Sigmoid colon (tissue), 4 donors: ENCODE measurements at regions not wholly inside any gene's neighbourhood (a gene's known extent, or its start where the extent isn't known, plus 50 kb on each side); places are given as distances from the start of the nearest gene placed in this dataset.

ENCODE experiments used
- EP300 ChIP-seq, 4 donors: sonication (generic); formaldehyde crosslinking; IDR thresholded peaks; one replicate each; pipeline ENCODE4 v1.6.1; 2017; ENCODE audit warnings: antibody characterized with exemption in 4 of 4
- POLR2AphosphoS5 ChIP-seq, 4 donors: sonication (generic); formaldehyde crosslinking; IDR thresholded peaks; one replicate each; pipeline ENCODE4 v1.6.1; 2017; ENCODE audit warnings: antibody characterized with exemption in 4 of 4
- TF ChIP-seq, protein P1 (sequence below), 4 experiments: fragments of 450-650 bp in 3 of 4; fragments of 200-600 bp in 1 of 4; IDR thresholded peaks; one replicate each; pipeline ENCODE4 v1.5.1; 2016 to 2019; ENCODE audit warnings: antibody characterized with exemption in 4 of 4, mild to moderate bottlenecking in 3 of 4, moderate library complexity in 2 of 4

GRCh38 chr3:55183201-55183600 is 255.3 kb upstream of the LRTM1 start:
- TF ChIP-seq, protein P1, sequence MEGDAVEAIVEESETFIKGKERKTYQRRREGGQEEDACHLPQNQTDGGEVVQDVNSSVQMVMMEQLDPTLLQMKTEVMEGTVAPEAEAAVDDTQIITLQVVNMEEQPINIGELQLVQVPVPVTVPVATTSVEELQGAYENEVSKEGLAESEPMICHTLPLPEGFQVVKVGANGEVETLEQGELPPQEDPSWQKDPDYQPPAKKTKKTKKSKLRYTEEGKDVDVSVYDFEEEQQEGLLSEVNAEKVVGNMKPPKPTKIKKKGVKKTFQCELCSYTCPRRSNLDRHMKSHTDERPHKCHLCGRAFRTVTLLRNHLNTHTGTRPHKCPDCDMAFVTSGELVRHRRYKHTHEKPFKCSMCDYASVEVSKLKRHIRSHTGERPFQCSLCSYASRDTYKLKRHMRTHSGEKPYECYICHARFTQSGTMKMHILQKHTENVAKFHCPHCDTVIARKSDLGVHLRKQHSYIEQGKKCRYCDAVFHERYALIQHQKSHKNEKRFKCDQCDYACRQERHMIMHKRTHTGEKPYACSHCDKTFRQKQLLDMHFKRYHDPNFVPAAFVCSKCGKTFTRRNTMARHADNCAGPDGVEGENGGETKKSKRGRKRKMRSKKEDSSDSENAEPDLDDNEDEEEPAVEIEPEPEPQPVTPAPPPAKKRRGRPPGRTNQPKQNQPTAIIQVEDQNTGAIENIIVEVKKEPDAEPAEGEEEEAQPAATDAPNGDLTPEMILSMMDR (IDR thresholded peaks at IDR 0.05): no peak
- TF ChIP-seq EP300 (IDR thresholded peaks at IDR 0.05): no peak
- no peak for TF ChIP-seq POLR2AphosphoS5 (IDR thresholded peaks at IDR 0.05)
